Left ventricle myocardium inferior (tissue), 1 donor: ENCODE measurements at regions not wholly inside any gene's neighbourhood (a gene's known extent, or its start where the extent isn't known, plus 50 kb on each side); places are given as distances from the start of the nearest gene placed in this dataset.

Source experiments
- DNase-seq: peaks from one replicate; pipeline ENCODE4 v3.0.0-alpha.2; 2020
- H3K27ac ChIP-seq: fragments of 200-600 bp; replicated peaks from 2 replicates; pipeline ENCODE4 v1.8.0; 2021
- H3K27me3 ChIP-seq: fragments of 200-600 bp; 2 replicates; pipeline ENCODE4 v1.8.0; 2021; ENCODE audit warnings: low read depth
- H3K36me3 ChIP-seq: fragments of 200-600 bp; 2 replicates; pipeline ENCODE4 v1.8.0; 2021
- H3K4me1 ChIP-seq: fragments of 200-600 bp; 2 replicates; pipeline ENCODE4 v1.8.0; 2021
- H3K4me3 ChIP-seq: fragments of 200-600 bp; 2 replicates; pipeline ENCODE4 v1.8.0; 2021; ENCODE audit warnings: mild to moderate bottlenecking, moderate library complexity
- H3K9me3 ChIP-seq: fragments of 200-600 bp; replicated peaks from 2 replicates; pipeline ENCODE4 v1.8.0; 2021
- intact Hi-C: fragments of 100-400 bp; cut with micrococcal nuclease; formaldehyde crosslinking; loops from one replicate; pipeline ENCODE4 v1.11.0; 2022
- TF ChIP-seq, protein P1 (sequence below): fragments of 200-600 bp; IDR thresholded peaks from 2 replicates; pipeline ENCODE4 v1.8.0; 2021; ENCODE audit warnings: antibody characterized with exemption, mild to moderate bottlenecking, borderline replicate concordance
- donor health status: DM: no; HTN: yes; CAD: no; lungs with severe emphysema.

GRCh38 chr1:29628190-29628589 lies 391.9 kb downstream of the PTPRU start:
- intact Hi-C loops: no loop called here
- H3K4me3 ChIP-seq: no peak overlapping the region
- H3K27ac ChIP-seq: no peak overlapping the region
- TF ChIP-seq, protein P1, sequence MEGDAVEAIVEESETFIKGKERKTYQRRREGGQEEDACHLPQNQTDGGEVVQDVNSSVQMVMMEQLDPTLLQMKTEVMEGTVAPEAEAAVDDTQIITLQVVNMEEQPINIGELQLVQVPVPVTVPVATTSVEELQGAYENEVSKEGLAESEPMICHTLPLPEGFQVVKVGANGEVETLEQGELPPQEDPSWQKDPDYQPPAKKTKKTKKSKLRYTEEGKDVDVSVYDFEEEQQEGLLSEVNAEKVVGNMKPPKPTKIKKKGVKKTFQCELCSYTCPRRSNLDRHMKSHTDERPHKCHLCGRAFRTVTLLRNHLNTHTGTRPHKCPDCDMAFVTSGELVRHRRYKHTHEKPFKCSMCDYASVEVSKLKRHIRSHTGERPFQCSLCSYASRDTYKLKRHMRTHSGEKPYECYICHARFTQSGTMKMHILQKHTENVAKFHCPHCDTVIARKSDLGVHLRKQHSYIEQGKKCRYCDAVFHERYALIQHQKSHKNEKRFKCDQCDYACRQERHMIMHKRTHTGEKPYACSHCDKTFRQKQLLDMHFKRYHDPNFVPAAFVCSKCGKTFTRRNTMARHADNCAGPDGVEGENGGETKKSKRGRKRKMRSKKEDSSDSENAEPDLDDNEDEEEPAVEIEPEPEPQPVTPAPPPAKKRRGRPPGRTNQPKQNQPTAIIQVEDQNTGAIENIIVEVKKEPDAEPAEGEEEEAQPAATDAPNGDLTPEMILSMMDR: no peak
- DNase-seq: no peak
- H3K27me3 ChIP-seq: peaks cover 62% of the 10 kb centered on the region
- no peaks in the 10 kb centered on the region for H3K36me3 ChIP-seq
- H3K9me3 ChIP-seq: peaks cover 14% of the 10 kb centered on the region
- H3K4me1 ChIP-seq: no peaks in the 10 kb centered on the region

DNA sequence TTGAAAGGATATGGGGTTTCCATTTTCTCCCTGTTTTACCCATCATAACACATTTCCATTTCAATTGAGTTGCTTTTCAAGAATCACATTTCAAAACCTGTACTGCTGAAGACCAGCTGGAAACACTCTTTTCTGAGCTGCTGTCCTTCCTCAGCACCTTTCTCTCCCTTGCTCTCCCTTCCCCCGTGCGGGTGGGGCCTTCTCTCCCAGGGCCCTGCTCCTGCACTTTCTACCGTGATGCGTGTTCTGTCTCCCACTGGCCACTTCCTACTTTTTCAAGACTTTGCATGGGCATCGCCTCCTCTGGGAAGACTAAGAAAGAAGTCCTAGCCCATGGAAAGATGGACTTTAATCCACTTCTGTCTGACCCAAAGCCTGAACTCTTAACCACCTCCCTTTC lies 390.4 kb downstream of the PTPRU start:
- intact Hi-C loops: no loop called here
- Histone ChIP-seq H3K4me1 (no peaks in the 10 kb centered on the region), H3K27me3 (peaks cover 74% of the 10 kb centered on the region), H3K4me3 (no peak overlapping the region), H3K9me3 (peaks cover 14% of the 10 kb centered on the region), H3K27ac (no peak overlapping the region), H3K36me3 (no peaks in the 10 kb centered on the region)
- TF ChIP-seq, protein P1: no peak
- no peak for DNase-seq

DNA sequence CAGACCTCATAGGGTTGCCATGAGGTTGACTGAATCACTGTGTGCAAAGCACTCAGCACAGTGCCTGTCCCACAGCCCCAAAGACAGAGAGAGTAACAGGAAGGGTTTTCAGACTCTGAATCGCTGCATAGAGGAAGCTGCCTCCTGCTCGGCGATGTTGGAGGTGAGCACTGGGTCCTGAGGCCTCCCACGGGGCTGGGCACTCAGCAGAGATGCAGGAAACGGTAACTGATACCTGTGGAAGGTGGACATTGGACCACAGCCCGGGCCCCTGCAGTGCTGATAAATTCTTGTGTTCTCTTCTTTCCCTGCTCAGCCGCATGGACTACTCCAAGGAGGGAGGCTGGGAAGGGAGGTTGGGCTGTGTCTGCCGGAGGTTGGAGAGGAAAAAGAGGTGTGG lies 389.7 kb downstream of the PTPRU start:
- peaks cover 76% of the 10 kb centered on the region for H3K27me3 ChIP-seq
- no peaks in the 10 kb centered on the region for H3K4me1 ChIP-seq
- H3K36me3 ChIP-seq: no peaks in the 10 kb centered on the region
- no peak for DNase-seq
- intact Hi-C loops: no loop called here
- H3K4me3 ChIP-seq: no peak overlapping the region
- H3K27ac ChIP-seq: no peak overlapping the region
- H3K9me3 ChIP-seq: peaks cover 14% of the 10 kb centered on the region
- TF ChIP-seq, protein P1: no peak

- no peak for DNase-seq
- intact Hi-C loops: no loop called here
- H3K9me3 ChIP-seq: peaks cover 14% of the 10 kb centered on the region
- TF ChIP-seq, protein P1: no peak
- H3K27ac ChIP-seq: no peak overlapping the region
- H3K4me3 ChIP-seq: no peak overlapping the region
- H3K27me3 ChIP-seq: peaks cover 80% of the 10 kb centered on the region
- no peaks in the 10 kb centered on the region for H3K4me1 ChIP-seq
- H3K36me3 ChIP-seq: no peaks in the 10 kb centered on the region
These were observed 388.7 kb downstream of the PTPRU start for GRCh38 chr1:29625084-29625420.

DNA sequence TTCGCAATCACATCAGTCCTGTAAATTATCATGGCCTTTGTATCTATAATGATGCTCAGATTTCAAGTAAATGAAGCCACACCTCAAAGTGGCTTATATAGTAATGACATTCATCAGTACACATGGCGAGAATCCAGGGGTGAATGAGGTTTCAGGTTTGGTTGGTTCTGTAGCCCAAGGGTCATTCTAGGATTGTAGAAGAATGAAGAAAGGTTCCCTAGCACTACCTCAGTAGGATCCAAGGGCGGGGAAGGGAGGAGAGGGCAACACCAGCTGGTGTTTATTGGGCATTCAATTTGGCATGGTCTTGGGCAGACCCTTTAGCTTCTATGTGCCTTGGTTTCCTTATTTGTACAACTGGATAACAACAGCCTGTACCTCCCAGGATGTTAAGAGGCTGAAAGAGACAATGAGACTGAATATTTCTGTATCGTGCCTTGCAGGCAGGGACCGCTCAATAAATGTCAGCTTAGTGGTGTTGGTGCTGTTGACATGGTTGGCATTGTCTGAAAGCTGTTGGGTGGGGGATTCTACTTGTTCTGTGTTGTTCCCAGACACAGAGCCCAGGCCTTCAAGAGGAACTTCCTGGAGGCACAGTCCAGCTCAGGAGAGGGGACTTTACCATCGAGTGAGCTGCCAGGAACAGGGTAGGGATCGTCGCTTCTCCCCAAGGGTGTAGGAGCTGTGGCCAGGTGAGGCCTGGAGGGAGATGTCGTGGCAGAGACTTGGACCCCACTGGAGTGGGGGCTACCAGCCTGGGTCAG lies 388.2 kb downstream of the PTPRU start:
- intact Hi-C loops: no loop called here
- Histone ChIP-seq H3K27ac (no peak overlapping the region), H3K4me3 (no peak overlapping the region), H3K27me3 (peaks cover 78% of the 10 kb centered on the region), H3K36me3 (no peaks in the 10 kb centered on the region), H3K4me1 (no peaks in the 10 kb centered on the region), H3K9me3 (peaks cover 14% of the 10 kb centered on the region)
- no peak for DNase-seq
- TF ChIP-seq, protein P1: no peak
